ENCODE measurements at regions not wholly inside any gene's neighbourhood (a gene's known extent, or its start where the extent isn't known, plus 50 kb on each side); places are given as distances from the start of the nearest gene placed in this dataset.
"Not testable (repeated sequence)": the region's sequence is repeated elsewhere in the genome, so short reads cannot be mapped to it uniquely, and the experiment has no call there.

DNA sequence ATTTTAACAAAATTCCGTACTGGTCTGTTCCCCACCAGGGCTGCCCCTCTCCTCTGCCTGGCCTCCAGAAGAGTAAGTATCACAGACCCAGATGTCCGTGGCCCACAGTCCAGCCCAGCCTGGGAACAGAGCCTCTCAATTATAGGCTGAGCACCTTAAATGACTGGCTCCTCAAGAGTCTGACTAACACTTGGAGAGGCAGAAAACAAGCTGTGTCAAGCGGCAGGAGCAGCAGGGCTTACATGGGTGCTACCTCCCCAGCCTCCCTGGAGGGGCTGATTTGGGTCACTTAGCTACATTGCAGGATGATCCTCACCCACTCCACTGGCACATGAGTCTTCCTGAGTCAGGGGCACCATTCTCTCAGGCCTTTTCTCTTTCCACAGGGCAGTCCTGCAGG is 209.7 kb downstream of the COPRS start:
- H3K4me1 Mint-ChIP-seq, result no peaks in the 10 kb centered on the region
- ATAC-seq, result no peak
- no peak for DNase-seq
- CTCF ChIA-PET, result interaction anchor here (0.6 to 1.2 kb wide), 3 partner anchors 151 to 1293 kb away, joined by 3 to 4 read pairs (median 3); no protein-coding TSS in a partner anchor
- intact Hi-C loops (cut with DNase I, micrococcal nuclease), result no loop called here
- no peak overlapping the region for H3K4me3 Mint-ChIP-seq
- H3K27ac Mint-ChIP-seq, result no peak overlapping the region
- H3K27me3 Mint-ChIP-seq, result peaks cover 3% of the 10 kb centered on the region
- POLR2A ChIA-PET, result no interaction called here
- peaks cover 11% of the 10 kb centered on the region for H3K9me3 Mint-ChIP-seq (ENCODE audit: low read depth)
- H3K36me3 Mint-ChIP-seq (ENCODE audit: low read depth), result no peaks in the 10 kb centered on the region

DNA sequence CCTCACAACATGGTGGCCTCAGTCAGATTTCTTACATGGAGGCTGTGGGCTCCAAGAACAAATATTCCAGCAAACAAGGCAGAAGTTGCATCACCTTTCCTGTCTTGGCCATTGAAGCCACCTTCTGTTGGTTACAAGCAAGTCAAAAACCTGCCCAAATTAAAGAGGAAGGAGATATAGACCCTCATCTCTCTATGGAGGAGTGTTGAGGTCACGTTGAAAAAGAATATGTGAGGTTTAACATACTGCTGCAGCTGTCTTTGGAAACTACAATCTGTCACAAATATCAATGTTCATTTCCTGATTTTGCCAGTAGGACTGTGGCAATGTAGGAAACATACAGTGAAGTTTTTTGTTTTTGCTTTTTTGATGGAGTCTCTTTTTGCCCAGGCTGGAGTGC is 211.4 kb downstream of the COPRS start:
- DNase-seq (no peak), ATAC-seq (no peak)
- Mint-ChIP-seq H3K4me1 (no peaks in the 10 kb centered on the region), H3K27me3 (peaks cover 10% of the 10 kb centered on the region), H3K36me3 (ENCODE audit: low read depth) (no peaks in the 10 kb centered on the region), H3K4me3 (no peak overlapping the region), H3K27ac (no peak overlapping the region), H3K9me3 (ENCODE audit: low read depth) (peaks cover 13% of the 10 kb centered on the region)
- intact Hi-C loops (cut with DNase I, micrococcal nuclease), result no loop called here
- CTCF ChIA-PET, result interaction anchor here (0.6 kb wide), 1 partner anchor 481 kb away, joined by 3 read pairs; no protein-coding TSS in a partner anchor
- POLR2A ChIA-PET, result no interaction called here

DNA sequence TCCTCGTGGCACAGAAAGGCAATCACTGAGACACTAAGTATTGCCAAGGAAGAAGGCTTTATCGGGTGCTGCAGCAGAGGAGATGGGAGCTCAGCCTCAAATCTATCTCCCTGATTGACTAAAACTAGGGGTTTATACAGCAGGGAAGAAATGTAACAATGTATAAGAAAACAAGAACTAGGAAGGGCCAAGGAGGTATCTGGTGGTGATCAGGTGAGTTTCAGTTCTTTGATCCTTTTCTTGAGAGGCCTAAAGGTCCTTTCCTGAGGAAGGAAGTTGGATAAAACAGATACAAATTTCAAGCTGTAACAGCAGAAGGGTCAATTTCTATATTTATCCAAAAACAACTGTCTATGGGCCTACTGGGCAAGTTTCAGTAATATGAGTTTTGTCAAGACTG is 212.4 kb downstream of the COPRS start:
- intact Hi-C loops (cut with DNase I, micrococcal nuclease), result no loop called here
- no peaks in the 10 kb centered on the region for H3K36me3 Mint-ChIP-seq (ENCODE audit: low read depth)
- peaks cover 13% of the 10 kb centered on the region for H3K9me3 Mint-ChIP-seq (ENCODE audit: low read depth)
- DNase-seq (no peak), ATAC-seq (no peak)
- no peak overlapping the region for H3K4me3 Mint-ChIP-seq
- CTCF ChIA-PET, result interaction anchor here (0.6 kb wide), 1 partner anchor 26 kb away, joined by 3 read pairs; no protein-coding TSS in a partner anchor
- POLR2A ChIA-PET, result interaction anchor here (0.6 kb wide), 1 partner anchor 10 kb away, joined by 4 read pairs; no protein-coding TSS in a partner anchor
- no peak overlapping the region for H3K27ac Mint-ChIP-seq
- H3K27me3 Mint-ChIP-seq, result peaks cover 15% of the 10 kb centered on the region
- H3K4me1 Mint-ChIP-seq, result no peaks in the 10 kb centered on the region

DNA sequence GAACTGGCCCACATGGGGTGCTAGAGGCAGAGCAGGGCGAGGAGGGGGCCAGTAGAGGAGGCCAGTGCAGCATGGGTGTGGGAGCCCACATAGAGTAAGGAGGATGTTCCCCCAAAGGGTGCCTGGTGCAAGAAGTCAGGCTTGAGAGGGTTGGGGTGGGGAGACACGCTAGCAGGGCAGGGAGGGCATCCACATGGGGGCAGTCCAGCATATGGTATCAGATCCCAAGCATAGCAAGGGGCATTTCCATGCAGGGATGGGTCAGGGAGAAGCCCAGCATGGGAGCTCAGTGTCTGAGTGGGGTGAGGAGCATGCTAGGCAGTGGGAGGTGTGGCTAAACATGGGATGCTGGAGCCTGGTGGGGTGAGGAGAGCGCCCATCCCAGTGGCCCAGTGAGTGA is 213.7 kb downstream of the COPRS start:
- Mint-ChIP-seq H3K4me3 (no peak overlapping the region), H3K27me3 (peaks cover 19% of the 10 kb centered on the region), H3K4me1 (no peaks in the 10 kb centered on the region), H3K27ac (no peak overlapping the region), H3K36me3 (ENCODE audit: low read depth) (no peaks in the 10 kb centered on the region), H3K9me3 (ENCODE audit: low read depth) (peaks cover 13% of the 10 kb centered on the region)
- ChIA-PET POLR2A (no interaction called here), CTCF (no interaction called here)
- no peak for ATAC-seq
- peak; percentile 9 for DNase-seq
- intact Hi-C loops (cut with DNase I, micrococcal nuclease), result loop anchor here in 1 of 2 experiments (1.0 kb wide), 1 partner anchor 197 kb away; no protein-coding TSS in a partner anchor

DNA sequence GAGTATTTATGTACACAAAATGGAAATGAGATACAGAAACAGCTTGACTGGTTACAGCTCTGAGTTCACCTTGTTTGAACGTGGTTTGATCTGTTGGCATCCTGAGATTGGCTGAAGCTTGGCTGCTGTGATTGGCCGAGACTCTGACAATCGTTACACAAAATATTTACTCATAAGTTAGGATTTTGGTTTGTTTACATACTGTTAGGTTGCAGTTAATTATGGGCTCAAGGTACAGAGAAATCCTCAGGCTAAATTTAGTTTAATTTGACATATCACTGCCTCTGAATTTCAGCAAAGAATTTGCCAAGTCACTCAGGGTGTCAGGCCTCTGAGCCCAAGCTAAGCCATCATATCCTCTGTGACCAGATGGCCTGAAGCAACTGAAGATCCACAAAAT is 227.3 kb downstream of the COPRS start:
- no peaks in the 10 kb centered on the region for H3K4me1 Mint-ChIP-seq
- intact Hi-C loops (cut with DNase I, micrococcal nuclease), result no loop called here
- ATAC-seq (no peak), DNase-seq (no peak)
- no peaks in the 10 kb centered on the region for H3K36me3 Mint-ChIP-seq (ENCODE audit: low read depth)
- no peak overlapping the region for H3K27ac Mint-ChIP-seq
- peaks cover 19% of the 10 kb centered on the region for H3K27me3 Mint-ChIP-seq
- peaks cover under 1% of the 10 kb centered on the region for H3K9me3 Mint-ChIP-seq (ENCODE audit: low read depth)
- CTCF ChIA-PET, result interaction anchor here (0.7 kb wide), 1 partner anchor 19 kb away, joined by 4 read pairs; no protein-coding TSS in a partner anchor
- POLR2A ChIA-PET, result no interaction called here
- no peak overlapping the region for H3K4me3 Mint-ChIP-seq

DNA sequence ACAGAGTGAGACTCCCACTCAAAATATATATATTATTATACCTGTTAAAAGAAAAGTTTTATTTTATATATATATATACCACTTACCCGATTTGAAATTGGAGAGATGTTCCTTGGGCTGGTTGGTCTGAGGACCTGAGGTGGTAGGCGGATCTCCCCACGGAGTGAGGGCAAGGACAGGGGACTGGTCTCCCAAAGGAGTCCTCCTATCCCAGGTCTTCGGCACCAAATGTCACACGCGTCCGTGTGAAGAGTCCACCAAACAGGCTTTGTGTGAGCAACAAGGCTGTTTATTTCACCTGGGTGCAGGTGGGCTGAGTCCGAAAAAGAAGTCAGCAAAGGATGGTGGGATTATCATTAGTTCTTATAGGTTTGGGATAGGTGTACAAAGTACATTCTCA is 228.2 kb downstream of the COPRS start:
- H3K4me1 Mint-ChIP-seq; H3K9me3 Mint-ChIP-seq (ENCODE audit: low read depth); CTCF ChIA-PET; H3K4me3 Mint-ChIP-seq; DNase-seq; H3K36me3 Mint-ChIP-seq (ENCODE audit: low read depth); intact Hi-C loops (cut with DNase I, micrococcal nuclease); H3K27ac Mint-ChIP-seq; POLR2A ChIA-PET; ATAC-seq: not testable (repeated sequence)
- peaks cover 24% of the 10 kb centered on the region for H3K27me3 Mint-ChIP-seq

DNA sequence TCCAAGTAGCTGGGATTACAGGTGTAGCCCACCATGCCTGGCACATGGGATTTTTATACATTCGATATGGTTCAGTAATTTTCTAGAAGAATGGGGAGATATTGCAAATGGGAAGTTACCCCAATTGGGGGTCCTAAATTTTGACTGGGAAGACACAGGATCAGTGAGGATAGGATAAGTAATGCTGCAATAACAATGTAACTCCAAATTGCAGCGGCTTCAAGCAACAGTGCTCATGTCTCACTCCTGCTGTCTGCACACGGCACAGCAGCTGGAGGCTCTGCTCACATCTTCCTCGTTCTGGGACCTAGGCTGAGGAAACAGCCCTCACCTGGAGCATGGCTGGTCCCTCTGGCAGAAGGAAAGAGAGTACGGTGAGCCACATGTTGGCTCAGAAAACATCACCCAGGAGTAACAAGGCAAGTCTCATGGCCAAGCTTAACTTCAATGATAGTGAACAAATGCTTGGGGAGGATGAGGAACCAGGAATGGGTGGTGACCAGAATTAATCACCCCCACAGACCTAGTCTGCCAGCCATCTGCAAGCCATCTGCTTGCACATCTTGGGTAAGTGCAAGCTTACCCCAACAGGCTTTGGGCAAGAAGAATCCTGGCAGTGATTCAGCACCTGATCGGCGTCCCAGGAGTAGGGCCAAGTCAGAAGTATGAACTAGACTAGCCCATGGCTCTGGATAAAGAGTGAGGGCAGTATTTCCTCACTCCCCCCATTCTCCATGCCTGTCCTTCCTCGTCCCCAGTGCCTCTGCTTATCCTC is 229.2 kb downstream of the COPRS start:
- intact Hi-C loops (cut with DNase I, micrococcal nuclease), result no loop called here
- ChIA-PET CTCF (no interaction called here), POLR2A (no interaction called here)
- H3K9me3 Mint-ChIP-seq (ENCODE audit: low read depth), result no peaks in the 10 kb centered on the region
- H3K36me3 Mint-ChIP-seq (ENCODE audit: low read depth), result no peaks in the 10 kb centered on the region
- peaks cover 21% of the 10 kb centered on the region for H3K27me3 Mint-ChIP-seq
- H3K4me3 Mint-ChIP-seq, result no peak overlapping the region
- no peaks in the 10 kb centered on the region for H3K4me1 Mint-ChIP-seq
- no peak for ATAC-seq
- no peak for DNase-seq
- no peak overlapping the region for H3K27ac Mint-ChIP-seq

DNA sequence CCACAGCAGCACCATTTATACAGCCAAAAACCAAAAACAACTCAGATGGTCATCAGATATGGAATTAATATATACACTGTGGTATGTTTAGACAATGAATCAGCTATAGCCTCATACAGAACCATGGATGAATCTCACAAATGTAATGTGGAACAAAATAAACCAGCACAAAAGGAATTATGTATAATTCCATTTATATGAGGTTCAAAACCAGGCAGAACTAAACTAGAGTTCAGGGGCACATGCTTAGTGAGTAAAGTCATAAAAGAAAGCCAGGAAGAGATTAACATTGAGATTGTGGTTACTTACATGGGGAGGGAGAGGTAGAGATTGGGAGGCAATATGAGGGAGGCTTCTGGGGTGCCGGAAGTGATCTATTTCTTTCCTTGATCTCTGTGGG is 231.1 kb downstream of the COPRS start:
- DNase-seq (no peak), ATAC-seq (no peak)
- intact Hi-C loops (cut with DNase I, micrococcal nuclease), result no loop called here
- POLR2A ChIA-PET, result no interaction called here
- Mint-ChIP-seq H3K9me3 (ENCODE audit: low read depth) (peaks cover 4% of the 10 kb centered on the region), H3K27ac (no peak overlapping the region), H3K4me3 (no peak overlapping the region), H3K27me3 (peaks cover 23% of the 10 kb centered on the region), H3K4me1 (no peaks in the 10 kb centered on the region), H3K36me3 (ENCODE audit: low read depth) (no peaks in the 10 kb centered on the region)
- CTCF ChIA-PET, result no interaction called here

DNA sequence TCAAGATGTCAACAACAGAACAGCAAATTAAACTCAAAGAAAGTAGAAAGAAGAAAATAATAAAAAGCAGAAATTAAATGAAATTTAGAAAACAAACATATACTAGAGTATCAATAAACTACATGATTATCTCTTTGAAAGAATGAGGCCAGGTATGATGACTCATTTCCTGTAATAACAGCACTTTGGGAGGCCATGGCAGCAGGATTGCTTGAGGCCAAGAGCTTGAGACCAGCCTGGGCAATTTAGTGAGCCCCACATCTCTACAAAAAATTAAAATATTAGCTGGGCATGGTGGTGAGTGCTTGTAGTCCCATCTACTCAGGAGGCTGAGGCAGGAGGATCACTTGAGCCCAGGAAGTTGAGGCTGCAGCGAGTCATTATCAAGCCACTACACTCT is 232.5 kb downstream of the RAB11FIP4 start:
- no peak for ATAC-seq
- no peak for DNase-seq
- intact Hi-C loops (cut with DNase I, micrococcal nuclease), result no loop called here

DNA sequence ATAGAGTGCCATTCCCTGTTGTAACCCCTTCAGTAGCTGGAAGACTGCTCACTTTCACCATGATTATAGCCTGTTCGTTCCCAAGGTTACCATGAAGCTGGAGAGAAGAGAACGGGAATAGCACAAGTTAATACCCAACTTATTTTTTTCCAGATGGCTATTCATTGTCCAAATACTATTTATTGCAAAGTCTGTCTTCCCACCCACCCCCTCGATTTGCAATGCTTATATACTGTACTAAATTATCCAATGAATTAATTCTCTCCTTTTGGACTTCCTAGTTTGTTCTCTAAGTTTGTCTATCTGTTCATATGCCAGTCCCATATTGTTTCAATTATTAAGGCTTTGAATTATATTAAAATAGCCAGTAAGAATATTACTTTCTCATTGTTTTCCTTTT is 231.0 kb downstream of the RAB11FIP4 start:
- ChIA-PET CTCF (no interaction called here), POLR2A (interaction anchor here (0.7 kb wide), 1 partner anchor 59 kb away, joined by 3 read pairs; no protein-coding TSS in a partner anchor)
- ATAC-seq, result no peak
- Mint-ChIP-seq H3K4me3 (no peak overlapping the region), H3K4me1 (no peaks in the 10 kb centered on the region), H3K36me3 (ENCODE audit: low read depth) (no peaks in the 10 kb centered on the region), H3K27me3 (peaks cover 11% of the 10 kb centered on the region), H3K9me3 (ENCODE audit: low read depth) (peaks cover 10% of the 10 kb centered on the region), H3K27ac (no peak overlapping the region)
- intact Hi-C loops (cut with DNase I, micrococcal nuclease), result no loop called here
- DNase-seq, result no peak

More for the DNA sequence above, 232.5 kb downstream of the RAB11FIP4 start:
- POLR2A ChIA-PET, result no interaction called here
- CTCF ChIA-PET, result no interaction called here
- no peaks in the 10 kb centered on the region for H3K4me1 Mint-ChIP-seq
- H3K36me3 Mint-ChIP-seq (ENCODE audit: low read depth), result no peaks in the 10 kb centered on the region
- peaks cover 19% of the 10 kb centered on the region for H3K27me3 Mint-ChIP-seq
- no peak overlapping the region for H3K4me3 Mint-ChIP-seq
- H3K9me3 Mint-ChIP-seq (ENCODE audit: low read depth), result peaks cover 10% of the 10 kb centered on the region
- no peak overlapping the region for H3K27ac Mint-ChIP-seq

DNA sequence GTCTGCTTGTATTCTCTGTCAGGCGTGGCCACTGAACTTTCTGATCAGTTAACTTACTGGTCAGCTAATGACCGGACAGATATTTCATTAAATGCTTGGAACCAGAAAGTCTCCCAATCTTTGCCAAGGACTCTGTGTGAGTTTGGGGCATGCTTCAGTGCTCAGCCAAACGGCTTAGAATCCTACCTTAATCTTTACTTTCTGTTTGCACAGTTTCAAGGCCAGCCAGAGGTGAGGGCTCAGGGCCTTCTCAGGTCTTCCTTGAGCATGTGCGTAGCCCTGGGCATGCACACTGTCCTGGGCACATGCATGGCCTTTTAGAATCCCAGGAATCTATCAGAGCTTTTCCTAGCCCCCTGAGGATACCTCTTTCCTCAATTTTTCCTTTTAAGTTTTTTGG is 230.1 kb downstream of the RAB11FIP4 start:
- Mint-ChIP-seq H3K36me3 (ENCODE audit: low read depth) (no peaks in the 10 kb centered on the region), H3K27ac (no peak overlapping the region), H3K4me3 (no peak overlapping the region), H3K4me1 (no peaks in the 10 kb centered on the region), H3K27me3 (peaks cover 8% of the 10 kb centered on the region), H3K9me3 (ENCODE audit: low read depth) (peaks cover 10% of the 10 kb centered on the region)
- CTCF ChIA-PET, result no interaction called here
- intact Hi-C loops (cut with DNase I, micrococcal nuclease), result no loop called here
- DNase-seq, result no peak
- no peak for ATAC-seq
- POLR2A ChIA-PET, result no interaction called here

DNA sequence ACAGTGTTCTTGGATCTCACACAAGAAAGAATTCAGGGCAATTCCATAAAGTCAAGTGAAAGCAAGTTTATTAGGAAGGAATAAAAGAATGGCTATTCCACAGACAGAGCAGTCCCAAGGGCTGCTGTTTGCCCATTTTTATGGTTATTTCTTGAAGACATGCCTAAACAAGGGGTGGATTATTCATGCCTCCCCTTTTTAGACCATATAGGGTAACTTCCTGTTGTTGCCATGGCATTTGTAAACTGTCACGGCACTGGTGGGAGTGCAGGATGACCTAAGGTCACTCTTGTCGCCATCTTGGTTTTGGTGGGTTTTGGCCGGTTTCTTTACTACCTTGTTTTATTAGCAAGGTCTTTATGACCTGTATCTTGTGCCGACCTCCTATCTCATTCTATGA is 219.6 kb downstream of the RAB11FIP4 start:
- H3K27ac Mint-ChIP-seq; H3K36me3 Mint-ChIP-seq (ENCODE audit: low read depth); H3K27me3 Mint-ChIP-seq; H3K4me3 Mint-ChIP-seq; CTCF ChIA-PET; intact Hi-C loops (cut with DNase I, micrococcal nuclease); H3K9me3 Mint-ChIP-seq (ENCODE audit: low read depth); POLR2A ChIA-PET; DNase-seq; ATAC-seq; H3K4me1 Mint-ChIP-seq: not testable (repeated sequence)

All from activated CD4-positive, alpha-beta T cell treated with anti-CD3 and anti-CD28 coated beads for 36 hours (primary cell).